H9 (cell line): ENCODE measurements at regions not wholly inside any gene's neighbourhood (a gene's known extent, or its start where the extent isn't known, plus 50 kb on each side); places are given as distances from the start of the nearest gene placed in this dataset.

Experiments used
- DNase-seq: peaks from one replicate; pipeline ENCODE4 v3.0.0-alpha.2; 2017
- H2AFZ ChIP-seq: one replicate; pipeline ENCODE4 v1.6.1; 2013; ENCODE audit warnings: mild to moderate bottlenecking, low read length, control low read depth, moderate library complexity
- H2AK5ac ChIP-seq: 2 replicates; pipeline ENCODE4 v1.6.1; 2013; ENCODE audit warnings: low read length, control low read depth, mixed read lengths; ENCODE audit not compliant: insufficient read length
- H2BK120ac ChIP-seq: one replicate; pipeline ENCODE4 v1.6.1; 2013; ENCODE audit warnings: low read depth, mild to moderate bottlenecking, low read length, control low read depth, inconsistent platforms; ENCODE audit not compliant: poor library complexity, severe bottlenecking
- H2BK12ac ChIP-seq: 2 replicates; pipeline ENCODE4 v1.6.1; 2013; ENCODE audit warnings: low read length, control low read depth, mixed read lengths, low read depth; ENCODE audit not compliant: insufficient read length
- H2BK15ac ChIP-seq: 2 replicates; pipeline ENCODE4 v1.6.1; 2013; ENCODE audit warnings: low read depth, low read length, control low read depth
- H2BK20ac ChIP-seq: one replicate; pipeline ENCODE4 v1.6.1; 2013; ENCODE audit warnings: low read depth, mild to moderate bottlenecking, low read length, control low read depth, inconsistent platforms; ENCODE audit not compliant: poor library complexity, severe bottlenecking
- H2BK5ac ChIP-seq: 2 replicates; pipeline ENCODE4 v1.6.1; 2013; ENCODE audit warnings: low read length, control low read depth, mixed read lengths; ENCODE audit not compliant: insufficient read length
- H3K14ac ChIP-seq: 2 replicates; pipeline ENCODE4 v1.6.1; 2013; ENCODE audit warnings: low read length, control low read depth; ENCODE audit not compliant: insufficient read depth
- H3K18ac ChIP-seq: 2 replicates; pipeline ENCODE4 v1.6.1; 2013; ENCODE audit warnings: low read depth, mild to moderate bottlenecking, mixed read lengths, low read length, control low read depth; ENCODE audit not compliant: insufficient read length
- H3K23ac ChIP-seq: 2 replicates; pipeline ENCODE4 v1.6.1; 2013; ENCODE audit warnings: low read length, control low read depth, mixed read lengths, low read depth; ENCODE audit not compliant: insufficient read length
- H3K23me2 ChIP-seq: 2 replicates; pipeline ENCODE4 v1.6.1; 2013; ENCODE audit warnings: low read depth, mild to moderate bottlenecking, mixed read lengths, low read length, control low read depth; ENCODE audit not compliant: insufficient read length, poor library complexity, severe bottlenecking
- H3K27ac ChIP-seq: 2 replicates; pipeline ENCODE4 v1.5.1; 2013; ENCODE audit warnings: low read length, control low read depth, mixed read lengths, low read depth; ENCODE audit not compliant: insufficient read length
- H3K27me3 ChIP-seq: 2 replicates; pipeline ENCODE4 v1.6.1; 2013; ENCODE audit warnings: low read length, control low read depth, inconsistent platforms; ENCODE audit not compliant: insufficient read depth
- H3K4ac ChIP-seq: 2 replicates; pipeline ENCODE4 v1.6.1; 2013; ENCODE audit warnings: low read depth, mild to moderate bottlenecking, control low read depth, inconsistent platforms, low read length, moderate library complexity
- H3K4me1 ChIP-seq: 2 replicates; pipeline ENCODE4 v1.6.1; 2013; ENCODE audit warnings: low read length, control low read depth, inconsistent platforms; ENCODE audit not compliant: insufficient read depth
- H3K4me2 ChIP-seq: 2 replicates; pipeline ENCODE4 v1.6.1; 2013; ENCODE audit warnings: low read length, control low read depth, mixed read lengths; ENCODE audit not compliant: insufficient read length, insufficient read depth
- H3K56ac ChIP-seq: 2 replicates; pipeline ENCODE4 v1.6.1; 2013; ENCODE audit warnings: low read depth, mild to moderate bottlenecking, mixed read lengths, low read length, control low read depth; ENCODE audit not compliant: insufficient read length
- H3K79me1 ChIP-seq: 2 replicates; pipeline ENCODE4 v1.6.1; 2013; ENCODE audit warnings: low read depth, mild to moderate bottlenecking, moderate library complexity, low read length, control low read depth, inconsistent platforms; ENCODE audit not compliant: insufficient read depth, poor library complexity, severe bottlenecking
- H3K79me2 ChIP-seq: 2 replicates; pipeline ENCODE4 v1.6.1; 2013; ENCODE audit warnings: low read length, control low read depth, inconsistent platforms; ENCODE audit not compliant: insufficient read depth
- H3K9ac ChIP-seq: 2 replicates; pipeline ENCODE4 v1.6.1; 2013; ENCODE audit warnings: low read length, control low read depth, mixed read lengths; ENCODE audit not compliant: insufficient read length; ENCODE audit errors: extremely low read depth
- H3K9me3 ChIP-seq: one replicate; pipeline ENCODE4 v1.6.1; 2013; ENCODE audit warnings: low read depth, low read length, inconsistent platforms; ENCODE audit not compliant: control insufficient read depth
- H3T11ph ChIP-seq: one replicate; pipeline ENCODE4 v1.6.1; 2013; ENCODE audit warnings: mild to moderate bottlenecking, low read length, control low read depth, inconsistent platforms
- H4K20me1 ChIP-seq: one replicate; pipeline ENCODE4 v1.6.1; 2013; ENCODE audit not compliant: control insufficient read depth, insufficient read length, insufficient read depth
- H4K5ac ChIP-seq: 2 replicates; pipeline ENCODE4 v1.6.1; 2013; ENCODE audit warnings: low read depth, mild to moderate bottlenecking, mixed read lengths, low read length, control low read depth; ENCODE audit not compliant: insufficient read length
- H4K8ac ChIP-seq: replicated peaks from 2 replicates; pipeline ENCODE4 v1.6.1; 2013; ENCODE audit warnings: low read length, control low read depth, mixed read lengths, low read depth; ENCODE audit not compliant: insufficient read length
- H4K91ac ChIP-seq: 2 replicates; pipeline ENCODE4 v1.6.1; 2013; ENCODE audit warnings: low read depth, mild to moderate bottlenecking, moderate library complexity, mixed read lengths, low read length, control low read depth; ENCODE audit not compliant: insufficient read length
- H3K27ac Mint-ChIP-seq, 3 experiments: 2 replicates in 2 of 3; 3 replicates in 1 of 3; pipeline ENCODE4 v1.8.0; 2020 to 2021; ENCODE audit warnings: mixed read lengths in 3 of 3, mild to moderate bottlenecking in 1 of 3, moderate library complexity in 1 of 3
- H3K27me3 Mint-ChIP-seq: 2 replicates; pipeline ENCODE4 v1.8.0; 2021; ENCODE audit warnings: low read depth, mild to moderate bottlenecking, moderate library complexity, mixed read lengths
- H3K36me3 Mint-ChIP-seq, 3 experiments: 2 replicates in 2 of 3; 3 replicates in 1 of 3; pipeline ENCODE4 v1.8.0; 2020 to 2021; ENCODE audit warnings: low read depth in 3 of 3, mixed read lengths in 3 of 3; ENCODE audit not compliant: insufficient read depth in 1 of 3
- H3K4me1 Mint-ChIP-seq, 2 experiments: 2 replicates each; pipeline ENCODE4 v1.8.0; 2020; ENCODE audit warnings: mixed read lengths in 2 of 2
- H3K4me3 Mint-ChIP-seq, 2 experiments: 2 replicates in 1 of 2; 3 replicates in 1 of 2; pipeline ENCODE4 v1.8.0; 2020 to 2021; ENCODE audit warnings: mild to moderate bottlenecking in 2 of 2, mixed read lengths in 2 of 2, moderate library complexity in 1 of 2
- H3K9me3 Mint-ChIP-seq, 2 experiments: 2 replicates in 1 of 2; 3 replicates in 1 of 2; pipeline ENCODE4 v1.8.0; 2020; ENCODE audit warnings: mild to moderate bottlenecking in 2 of 2, mixed read lengths in 2 of 2, moderate library complexity in 1 of 2
- CTCF ChIP-seq: fragments of 200-600 bp; sonication (generic); conservative IDR thresholded peaks from 3 replicates; pipeline ENCODE4 v1.8.0; 2021; ENCODE audit warnings: antibody characterized with exemption, mild to moderate bottlenecking
- WGBS: extraction: QIAGEN DNeasy Blood & Tissue Kit; methylation state at CpG from one replicate; pipeline ENCODE4 v1.1.7; 2013; ENCODE audit warnings: missing lambda C conversion rate, low lambda C conversion rate, mixed read lengths; ENCODE audit not compliant: insufficient read length; ENCODE audit errors: extremely low coverage; 5-methylcytosine and 5-hydroxymethylcytosine counted together

GRCh38 chrX:1138476-1139184 lies 73.8 kb downstream of the CRLF2 start:
- Mint-ChIP-seq H3K27ac (peak overlapping the region in 1 of 3 experiments; percentile 76; a peak in 2 of 7 replicates), H3K4me1 (peaks cover 7 to 8% of the 10 kb centered on the region in 2 experiments)
- H3K14ac ChIP-seq = no peak overlapping the region

More at GRCh38 chrX:1138476-1139184, 73.8 kb downstream of the CRLF2 start:
- H4K8ac ChIP-seq = no peak overlapping the region
- no peak overlapping the region for H2BK12ac ChIP-seq
- H2BK5ac ChIP-seq = no peak overlapping the region
- H4K20me1 ChIP-seq = no peaks in the 10 kb centered on the region
- no peaks in the 10 kb centered on the region for H3K79me1 ChIP-seq
- no peak overlapping the region for H3K56ac ChIP-seq
- no peak overlapping the region for H3K4ac ChIP-seq
- Mint-ChIP-seq H3K27me3 (peaks cover 3% of the 10 kb centered on the region; the same call in 1 of the 2 replicates), H3K36me3 (peaks cover 0 to 7% (median 0%) of the 10 kb centered on the region in 3 experiments; a peak in 2 of 7 replicates), H3K9me3 (peaks cover 4 to 6% of the 10 kb centered on the region in 2 experiments; a peak in 2 of 5 replicates), H3K4me3 (no peak overlapping the region)
- H3K18ac ChIP-seq = no peak overlapping the region
- TF ChIP-seq CTCF = no peak
- no peaks in the 10 kb centered on the region for H3K9me3 ChIP-seq
- DNase-seq = peak; percentile 13
- WGBS = no CpG with 5 or more reads among the region's 22 CpGs
- no peaks in the 10 kb centered on the region for H3K79me2 ChIP-seq
- H3K23ac ChIP-seq = no peak overlapping the region
- H3K27me3 ChIP-seq = no peaks in the 10 kb centered on the region
- no peak overlapping the region for H4K5ac ChIP-seq
- no peak overlapping the region for H3K27ac ChIP-seq
- H2BK15ac ChIP-seq = no peak overlapping the region
- H3K4me2 ChIP-seq = no peak overlapping the region
- H2BK120ac ChIP-seq = no peak overlapping the region
- H3K9ac ChIP-seq = no peak overlapping the region
- no peak overlapping the region for H2AFZ ChIP-seq
- no peak overlapping the region for H2BK20ac ChIP-seq
- no peak overlapping the region for H2AK5ac ChIP-seq
- H3K4me1 ChIP-seq = no peaks in the 10 kb centered on the region
- H3T11ph ChIP-seq = no peak overlapping the region
- no peak overlapping the region for H4K91ac ChIP-seq
- no peaks in the 10 kb centered on the region for H3K23me2 ChIP-seq
